Hepatocyte (in vitro differentiated cells): ENCODE measurements at regions not wholly inside any gene's neighbourhood (a gene's known extent, or its start where the extent isn't known, plus 50 kb on each side); places are given as distances from the start of the nearest gene placed in this dataset.

Experiments
- DNase-seq: peaks from one replicate; pipeline ENCODE4 v3.0.0-alpha.2; 2016; ENCODE audit warnings: low spot score
- H2AFZ ChIP-seq: fragments of 200-600 bp; sonication (generic); 2 replicates; pipeline ENCODE4 v1.6.0; 2016; ENCODE audit warnings: antibody characterized with exemption, mild to moderate bottlenecking
- H3K27ac ChIP-seq: fragments of 200-600 bp; sonication (generic); 2 replicates; pipeline ENCODE4 v1.5.1; 2016; ENCODE audit warnings: mild to moderate bottlenecking
- H3K27me3 ChIP-seq: fragments of 200-600 bp; sonication (generic); 2 replicates; pipeline ENCODE4 v1.6.1; 2016
- H3K36me3 ChIP-seq: fragments of 200-600 bp; sonication (generic); replicated peaks from 2 replicates; pipeline ENCODE4 v1.5.1; 2016; ENCODE audit warnings: low read depth; ENCODE audit not compliant: insufficient read depth
- H3K4me1 ChIP-seq: fragments of 200-600 bp; sonication (generic); 2 replicates; pipeline ENCODE4 v1.5.1; 2016; ENCODE audit warnings: mild to moderate bottlenecking, moderate library complexity; ENCODE audit not compliant: insufficient read depth
- H3K4me2 ChIP-seq: fragments of 200-600 bp; sonication (generic); 2 replicates; pipeline ENCODE4 v1.6.0; 2016
- H3K4me3 ChIP-seq: fragments of 200-600 bp; sonication (generic); 2 replicates; pipeline ENCODE4 v1.5.1; 2016; ENCODE audit warnings: mild to moderate bottlenecking
- H3K79me2 ChIP-seq: fragments of 200-600 bp; sonication (generic); 2 replicates; pipeline ENCODE4 v1.6.0; 2017; ENCODE audit warnings: mild to moderate bottlenecking
- H3K9me2 ChIP-seq: fragments of 200-600 bp; sonication (generic); replicated peaks from 2 replicates; pipeline ENCODE4 v1.6.0; 2017; ENCODE audit warnings: mild to moderate bottlenecking; ENCODE audit not compliant: insufficient read depth
- H3K9me3 ChIP-seq: fragments of 200-600 bp; sonication (generic); 2 replicates; pipeline ENCODE4 v1.5.1; 2016; ENCODE audit warnings: low read depth, mild to moderate bottlenecking
- H4K20me1 ChIP-seq: fragments of 200-600 bp; sonication (generic); 2 replicates; pipeline ENCODE4 v1.6.0; 2016; ENCODE audit warnings: mild to moderate bottlenecking; ENCODE audit not compliant: insufficient read depth, poor library complexity, severe bottlenecking
- CTCF ChIP-seq: fragments of 200-600 bp; sonication (generic); IDR thresholded peaks from 2 replicates; pipeline ENCODE4 v1.5.1; 2016; ENCODE audit warnings: antibody characterized with exemption, mild to moderate bottlenecking; ENCODE audit not compliant: poor library complexity
- EZH2 ChIP-seq: fragments of 200-600 bp; sonication (generic); IDR thresholded peaks from 2 replicates; pipeline ENCODE4 v1.6.1; 2016; ENCODE audit warnings: antibody characterized with exemption, mild to moderate bottlenecking, borderline replicate concordance
- EZH2phosphoT487 ChIP-seq: fragments of 200-600 bp; sonication (generic); IDR thresholded peaks from one replicate; pipeline ENCODE4 v1.6.1; 2018; ENCODE audit warnings: antibody characterized with exemption, mild to moderate bottlenecking, low read depth, moderate library complexity; ENCODE audit not compliant: unreplicated experiment, severe bottlenecking
- WGBS: methylation state at CpG from one replicate; pipeline ENCODE4 v1.1.6; 2016; ENCODE audit warnings: low lambda C conversion rate; ENCODE audit errors: missing lambda C conversion rate; 5-methylcytosine and 5-hydroxymethylcytosine counted together

- 77% methylated on average over 3 of the region's 3 CpGs for WGBS
- H3K36me3 ChIP-seq: no peaks in the 10 kb centered on the region
- no peaks in the 10 kb centered on the region for H3K4me1 ChIP-seq
- H3K27me3 ChIP-seq: no peaks in the 10 kb centered on the region
- H3K27ac ChIP-seq: no peak overlapping the region
- no peak overlapping the region for H3K4me3 ChIP-seq
- H4K20me1 ChIP-seq: no peaks in the 10 kb centered on the region
- no peak overlapping the region for H2AFZ ChIP-seq
- H3K4me2 ChIP-seq: no peak overlapping the region
- no peaks in the 10 kb centered on the region for H3K9me2 ChIP-seq
- TF ChIP-seq EZH2phosphoT487 (no peak), EZH2 (no peak), CTCF (no peak)
- DNase-seq: no peak
- H3K79me2 ChIP-seq: no peaks in the 10 kb centered on the region
- H3K9me3 ChIP-seq: no peaks in the 10 kb centered on the region
These were observed 125.7 kb upstream of the PBX1 start for GRCh38 chr1:164433141-164433817.

- H4K20me1 ChIP-seq: no peaks in the 10 kb centered on the region
- no peak for DNase-seq
- no peak for TF ChIP-seq EZH2phosphoT487
- no peak for TF ChIP-seq EZH2
- no peak for TF ChIP-seq CTCF
- H3K4me1 ChIP-seq: no peaks in the 10 kb centered on the region
- H3K9me2 ChIP-seq: no peaks in the 10 kb centered on the region
- no peaks in the 10 kb centered on the region for H3K9me3 ChIP-seq
- no peak overlapping the region for H3K4me2 ChIP-seq
- no peaks in the 10 kb centered on the region for H3K27me3 ChIP-seq
- H3K27ac ChIP-seq: no peak overlapping the region
- no peak overlapping the region for H2AFZ ChIP-seq
- H3K36me3 ChIP-seq: no peaks in the 10 kb centered on the region
- WGBS: 72% methylated on average over 1 of the region's 1 CpG
- no peaks in the 10 kb centered on the region for H3K79me2 ChIP-seq
- no peak overlapping the region for H3K4me3 ChIP-seq
These were observed 125.2 kb upstream of the PBX1 start for GRCh38 chr1:164433818-164434170.

- Histone ChIP-seq H3K4me2 (no peak overlapping the region), H3K27me3 (no peaks in the 10 kb centered on the region), H3K9me3 (no peaks in the 10 kb centered on the region), H3K79me2 (no peaks in the 10 kb centered on the region), H3K4me1 (no peaks in the 10 kb centered on the region), H3K36me3 (no peaks in the 10 kb centered on the region), H4K20me1 (no peaks in the 10 kb centered on the region), H3K9me2 (no peaks in the 10 kb centered on the region), H3K4me3 (no peak overlapping the region), H2AFZ (no peak overlapping the region), H3K27ac (no peak overlapping the region)
- DNase-seq: peak; percentile 30
- TF ChIP-seq EZH2 (no peak), CTCF (peak; percentile 20), EZH2phosphoT487 (no peak)
- 83% methylated on average over 1 of the region's 1 CpG for WGBS
These were observed 118.8 kb upstream of the PBX1 start for GRCh38 chr1:164440232-164440631.
